ENCODE measurements at regions not wholly inside any gene's neighbourhood (a gene's known extent, or its start where the extent isn't known, plus 50 kb on each side); places are given as distances from the start of the nearest gene placed in this dataset.
"Not testable (repeated sequence)": the region's sequence is repeated elsewhere in the genome, so short reads cannot be mapped to it uniquely, and the experiment has no call there.

DNA sequence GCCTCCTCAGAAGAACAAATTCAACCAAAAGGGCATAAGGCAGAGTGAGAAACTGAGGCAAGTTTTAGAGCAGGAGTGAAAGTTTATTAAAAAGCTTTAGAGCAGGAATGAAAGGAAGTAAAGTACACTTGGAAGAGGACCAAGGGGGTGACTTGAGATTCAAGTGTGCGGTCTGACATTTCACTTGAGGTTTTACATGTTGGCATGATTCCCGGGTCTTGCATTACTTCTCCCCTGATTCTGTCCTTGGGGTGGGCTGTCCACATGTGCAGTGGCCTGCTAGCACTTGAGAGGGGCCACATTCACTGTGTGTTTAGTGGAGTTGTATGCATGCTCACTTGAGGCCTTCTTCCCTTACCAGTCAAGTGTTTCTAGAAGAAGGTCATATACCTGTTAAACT lies 140.4 kb upstream of the EPB41L4A start:
- not testable (repeated sequence) for H3K23ac ChIP-seq (ENCODE audit: low read length); H4K8ac ChIP-seq (ENCODE audit: low read depth, low read length); H3K14ac ChIP-seq (ENCODE audit: low read length); H3K4me1 ChIP-seq (ENCODE audit: control insufficient read depth in 1 of 2, insufficient read depth in 2 of 2, low read length in 2 of 2); H3K79me1 ChIP-seq (ENCODE audit: low read length); H3K4me2 ChIP-seq (ENCODE audit: low read length); H3K9ac ChIP-seq (ENCODE audit: low read length); H2AK5ac ChIP-seq (ENCODE audit: low read length); H3K18ac ChIP-seq (ENCODE audit: low read length); DNase-seq; H2AFZ ChIP-seq (ENCODE audit: insufficient read depth, low read length, poor library complexity); H2BK5ac ChIP-seq (ENCODE audit: low read depth, low read length, poor library complexity); H3K79me2 ChIP-seq (ENCODE audit: control insufficient read depth, insufficient read depth, low read length, poor library complexity); H2BK12ac ChIP-seq (ENCODE audit: low read length); H3K4me3 ChIP-seq (ENCODE audit: low read depth, low read length); H3K36me3 ChIP-seq (ENCODE audit: control insufficient read depth in 1 of 2, insufficient read depth in 2 of 2, low read length in 2 of 2); H2BK120ac ChIP-seq (ENCODE audit: insufficient read depth, low read length, poor library complexity); H4K91ac ChIP-seq (ENCODE audit: low read depth, low read length); H3K4ac ChIP-seq (ENCODE audit: low read depth, low read length); H3K27ac ChIP-seq (ENCODE audit: low read depth, low read length); H3K27me3 ChIP-seq (ENCODE audit: insufficient read depth, low read length); H4K12ac ChIP-seq (ENCODE audit: low read depth, low read length)
- no CpG with 5 or more reads among the region's 2 CpGs for WGBS (ENCODE audit: extremely low coverage, insufficient coverage, insufficient read length)
- peaks cover 10% of the 10 kb centered on the region for H3K9me3 ChIP-seq (ENCODE audit: insufficient read depth, low read depth, low read length)

DNA sequence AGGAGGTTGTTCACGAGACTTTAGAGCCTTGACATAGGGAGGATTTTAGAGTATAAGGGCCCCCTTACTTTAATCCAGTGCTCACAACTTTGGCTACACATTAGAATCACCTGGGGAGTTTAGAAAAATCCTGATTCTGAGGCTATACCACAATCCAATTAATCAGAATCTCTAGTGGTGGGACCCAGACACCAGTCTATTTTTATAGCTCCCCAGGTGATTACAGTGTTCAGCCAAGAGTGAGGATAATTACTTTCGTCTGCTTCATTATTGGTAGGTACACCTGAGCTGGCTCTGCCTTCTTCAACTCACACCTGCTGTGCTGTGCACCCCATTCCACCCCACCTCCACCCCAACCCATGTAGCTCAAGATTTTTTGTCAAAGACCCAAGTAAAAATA lies 141.3 kb upstream of the EPB41L4A start:
- Histone ChIP-seq H3K27me3 (ENCODE audit: insufficient read depth, low read length) (no peaks in the 10 kb centered on the region), H2BK12ac (ENCODE audit: low read length) (no peak overlapping the region), H3K36me3 (ENCODE audit: control insufficient read depth in 1 of 2, insufficient read depth in 2 of 2, low read length in 2 of 2) (no peaks in the 10 kb centered on the region), H2AK5ac (ENCODE audit: low read length) (no peak overlapping the region), H3K9me3 (ENCODE audit: insufficient read depth, low read depth, low read length) (peaks cover 8% of the 10 kb centered on the region), H3K18ac (ENCODE audit: low read length) (no peak overlapping the region), H3K4ac (ENCODE audit: low read depth, low read length) (no peak overlapping the region), H3K23ac (ENCODE audit: low read length) (no peak overlapping the region), H2BK120ac (ENCODE audit: insufficient read depth, low read length, poor library complexity) (no peak overlapping the region), H4K91ac (ENCODE audit: low read depth, low read length) (no peak overlapping the region), H3K9ac (ENCODE audit: low read length) (no peak overlapping the region), H3K79me1 (ENCODE audit: low read length) (no peaks in the 10 kb centered on the region), H3K27ac (ENCODE audit: low read depth, low read length) (no peak overlapping the region), H2BK5ac (ENCODE audit: low read depth, low read length, poor library complexity) (no peak overlapping the region), H3K4me3 (ENCODE audit: low read depth, low read length) (no peak overlapping the region), H3K4me2 (ENCODE audit: low read length) (no peak overlapping the region), H4K8ac (ENCODE audit: low read depth, low read length) (no peak overlapping the region), H3K14ac (ENCODE audit: low read length) (no peak overlapping the region), H2AFZ (ENCODE audit: insufficient read depth, low read length, poor library complexity) (no peak overlapping the region), H3K4me1 (ENCODE audit: control insufficient read depth in 1 of 2, insufficient read depth in 2 of 2, low read length in 2 of 2) (no peaks in the 10 kb centered on the region), H4K12ac (ENCODE audit: low read depth, low read length) (peak overlapping the region; percentile 49), H3K79me2 (ENCODE audit: control insufficient read depth, insufficient read depth, low read length, poor library complexity) (no peaks in the 10 kb centered on the region)
- no peak for DNase-seq
- no CpG with 5 or more reads among the region's 2 CpGs for WGBS (ENCODE audit: extremely low coverage, insufficient coverage, insufficient read length)

DNA sequence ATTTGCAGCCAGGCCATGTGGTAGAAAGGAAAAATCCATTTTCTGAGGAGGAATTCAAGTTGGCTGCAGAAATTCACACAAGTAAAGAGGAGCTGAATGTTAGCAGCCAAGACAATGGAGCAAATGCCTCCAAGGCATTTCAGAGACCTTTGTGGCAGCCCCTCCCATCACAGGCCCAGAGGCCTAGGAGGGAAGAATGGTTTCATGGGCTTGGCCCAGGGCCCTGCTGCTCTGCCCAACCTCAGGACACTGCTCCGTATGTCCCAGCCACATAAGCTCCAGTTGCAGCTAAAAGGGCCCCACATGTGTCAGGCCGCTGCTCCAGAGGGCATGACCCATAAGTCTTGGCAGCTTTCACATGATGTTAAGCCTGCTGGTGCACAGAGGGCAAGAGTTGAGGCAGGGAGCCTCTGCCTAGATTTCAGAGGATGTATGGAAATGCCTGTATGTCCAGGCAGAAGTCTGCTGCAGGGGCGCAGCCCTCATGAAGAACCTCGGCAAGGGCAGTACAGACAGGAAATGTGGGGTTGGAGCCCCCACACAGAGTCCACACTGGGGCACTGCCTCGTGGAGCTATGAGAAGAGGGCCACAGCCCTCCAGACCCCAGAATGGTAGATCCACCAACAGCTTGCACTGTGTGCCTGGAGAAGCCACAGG lies 144.2 kb upstream of the EPB41L4A start:
- no peak for DNase-seq
- peaks cover 7% of the 10 kb centered on the region for H3K9me3 ChIP-seq (ENCODE audit: insufficient read depth, low read depth, low read length)
- no peak overlapping the region for H2BK12ac ChIP-seq (ENCODE audit: low read length)
- no peak overlapping the region for H2BK120ac ChIP-seq (ENCODE audit: insufficient read depth, low read length, poor library complexity)
- H3K27me3 ChIP-seq (ENCODE audit: insufficient read depth, low read length): no peaks in the 10 kb centered on the region
- H3K4me3 ChIP-seq (ENCODE audit: low read depth, low read length): no peak overlapping the region
- H4K12ac ChIP-seq (ENCODE audit: low read depth, low read length): no peak overlapping the region
- no peaks in the 10 kb centered on the region for H3K79me2 ChIP-seq (ENCODE audit: control insufficient read depth, insufficient read depth, low read length, poor library complexity)
- no peak overlapping the region for H3K4ac ChIP-seq (ENCODE audit: low read depth, low read length)
- no peak overlapping the region for H4K8ac ChIP-seq (ENCODE audit: low read depth, low read length)
- H3K4me2 ChIP-seq (ENCODE audit: low read length): no peak overlapping the region
- H2AK5ac ChIP-seq (ENCODE audit: low read length): no peak overlapping the region
- no peak overlapping the region for H2AFZ ChIP-seq (ENCODE audit: insufficient read depth, low read length, poor library complexity)
- H3K79me1 ChIP-seq (ENCODE audit: low read length): no peaks in the 10 kb centered on the region
- no CpG with 5 or more reads among the region's 5 CpGs for WGBS (ENCODE audit: extremely low coverage, insufficient coverage, insufficient read length)
- no peak overlapping the region for H4K91ac ChIP-seq (ENCODE audit: low read depth, low read length)
- H3K9ac ChIP-seq (ENCODE audit: low read length): no peak overlapping the region
- H3K14ac ChIP-seq (ENCODE audit: low read length): no peak overlapping the region
- H3K27ac ChIP-seq (ENCODE audit: low read depth, low read length): no peak overlapping the region
- H3K36me3 ChIP-seq (ENCODE audit: control insufficient read depth in 1 of 2, insufficient read depth in 2 of 2, low read length in 2 of 2): no peaks in the 10 kb centered on the region
- H3K23ac ChIP-seq (ENCODE audit: low read length): no peak overlapping the region
- no peaks in the 10 kb centered on the region for H3K4me1 ChIP-seq (ENCODE audit: control insufficient read depth in 1 of 2, insufficient read depth in 2 of 2, low read length in 2 of 2)
- no peak overlapping the region for H2BK5ac ChIP-seq (ENCODE audit: low read depth, low read length, poor library complexity)
- no peak overlapping the region for H3K18ac ChIP-seq (ENCODE audit: low read length)

- Histone ChIP-seq H3K14ac (ENCODE audit: low read length) (no peak overlapping the region), H3K9me3 (ENCODE audit: insufficient read depth, low read depth, low read length) (peaks cover 7% of the 10 kb centered on the region), H2BK12ac (ENCODE audit: low read length) (no peak overlapping the region), H3K4me2 (ENCODE audit: low read length) (no peak overlapping the region), H2BK5ac (ENCODE audit: low read depth, low read length, poor library complexity) (no peak overlapping the region), H3K36me3 (ENCODE audit: control insufficient read depth in 1 of 2, insufficient read depth in 2 of 2, low read length in 2 of 2) (no peaks in the 10 kb centered on the region), H3K9ac (ENCODE audit: low read length) (no peak overlapping the region), H3K27me3 (ENCODE audit: insufficient read depth, low read length) (no peaks in the 10 kb centered on the region), H3K79me1 (ENCODE audit: low read length) (no peaks in the 10 kb centered on the region), H3K4me3 (ENCODE audit: low read depth, low read length) (no peak overlapping the region), H4K12ac (ENCODE audit: low read depth, low read length) (no peak overlapping the region), H3K23ac (ENCODE audit: low read length) (no peak overlapping the region), H3K4ac (ENCODE audit: low read depth, low read length) (no peak overlapping the region), H3K79me2 (ENCODE audit: control insufficient read depth, insufficient read depth, low read length, poor library complexity) (no peaks in the 10 kb centered on the region), H2AK5ac (ENCODE audit: low read length) (no peak overlapping the region), H4K8ac (ENCODE audit: low read depth, low read length) (no peak overlapping the region), H2BK120ac (ENCODE audit: insufficient read depth, low read length, poor library complexity) (no peak overlapping the region), H3K27ac (ENCODE audit: low read depth, low read length) (no peak overlapping the region), H2AFZ (ENCODE audit: insufficient read depth, low read length, poor library complexity) (no peak overlapping the region), H3K4me1 (ENCODE audit: control insufficient read depth in 1 of 2, insufficient read depth in 2 of 2, low read length in 2 of 2) (no peaks in the 10 kb centered on the region), H3K18ac (ENCODE audit: low read length) (no peak overlapping the region), H4K91ac (ENCODE audit: low read depth, low read length) (no peak overlapping the region)
- no CpG with 5 or more reads among the region's 1 CpG for WGBS (ENCODE audit: extremely low coverage, insufficient coverage, insufficient read length)
- no peak for DNase-seq
Observed at GRCh38 chr5:112566251-112566650, 147.2 kb upstream of the EPB41L4A start.
